NCI-H2196 (cell line): ENCODE measurements at regions not wholly inside any gene's neighbourhood (a gene's known extent, or its start where the extent isn't known, plus 50 kb on each side); places are given as distances from the start of the nearest gene placed in this dataset.

Source experiments
- DNase-seq: peaks from one replicate; lab custom pipeline; 2025; ENCODE audit not compliant: unreplicated experiment; lab: John Stamatoyannopoulos, UW

GRCh38 chr4:176898791-176899190, 106.1 kb upstream of the VEGFC start:
- DNase-seq = no peak

GRCh38 chr4:176902710-176903323, 110.1 kb upstream of the VEGFC start:
- no peak for DNase-seq

- DNase-seq = no peak
These were observed 114.0 kb upstream of the VEGFC start for GRCh38 chr4:176906709-176907108.

- no peak for DNase-seq
These were observed 117.9 kb upstream of the VEGFC start for GRCh38 chr4:176910646-176911045.

GRCh38 chr4:176919631-176920030, 126.9 kb upstream of the VEGFC start:
- DNase-seq = no peak

GRCh38 chr4:176920694-176921093, 128.0 kb upstream of the VEGFC start:
- no peak for DNase-seq

- DNase-seq = no peak
These were observed 128.5 kb upstream of the VEGFC start for GRCh38 chr4:176921256-176921655.

GRCh38 chr4:176924238-176924637, 131.5 kb upstream of the VEGFC start:
- DNase-seq = no peak

GRCh38 chr4:176925962-176926361, 133.2 kb upstream of the VEGFC start:
- no peak for DNase-seq

- no peak for DNase-seq
These were observed 134.4 kb upstream of the VEGFC start for GRCh38 chr4:176927117-176927516.

GRCh38 chr4:176927664-176928063, 134.9 kb upstream of the VEGFC start:
- no peak for DNase-seq

- no peak for DNase-seq
These were observed 146.7 kb upstream of the VEGFC start for GRCh38 chr4:176939445-176939844.

- DNase-seq = no peak
These were observed 152.6 kb upstream of the VEGFC start for GRCh38 chr4:176945334-176945733.

- no peak for DNase-seq
These were observed 156.3 kb upstream of the VEGFC start for GRCh38 chr4:176949029-176949428.

GRCh38 chr4:176953021-176953420, 160.3 kb upstream of the VEGFC start:
- DNase-seq = no peak

GRCh38 chr4:176957353-176958118, 164.8 kb upstream of the VEGFC start:
- DNase-seq = no peak

GRCh38 chr4:176959980-176960379, 167.3 kb upstream of the VEGFC start:
- no peak for DNase-seq

GRCh38 chr4:176963121-176963520, 170.4 kb upstream of the VEGFC start:
- DNase-seq = no peak

- DNase-seq = no peak
These were observed 171.5 kb upstream of the VEGFC start for GRCh38 chr4:176964116-176964691.

GRCh38 chr4:176967586-176967985, 174.9 kb upstream of the VEGFC start:
- no peak for DNase-seq

- DNase-seq = no peak
These were observed 175.4 kb upstream of the VEGFC start for GRCh38 chr4:176968094-176968493.

GRCh38 chr4:176969011-176969410, 176.3 kb upstream of the VEGFC start:
- DNase-seq = no peak
